Upper lobe of left lung (tissue), 4 donors: ENCODE measurements at regions not wholly inside any gene's neighbourhood (a gene's known extent, or its start where the extent isn't known, plus 50 kb on each side); places are given as distances from the start of the nearest gene placed in this dataset.

Experiments
- POLR2AphosphoS5 ChIP-seq, 2 donors: sonication (generic); formaldehyde crosslinking; IDR thresholded peaks; one replicate each; pipeline ENCODE4 v1.5.1; 2017; ENCODE audit warnings: antibody characterized with exemption in 2 of 2
- TF ChIP-seq, protein P1 (sequence below), 6 experiments: fragments of 450-650 bp in 4 of 6; fragments of 200-600 bp in 2 of 6; sonication (generic) in 2 of 6; IDR thresholded peaks; one replicate each; pipeline ENCODE4 v1.5.1; 2016 to 2019; ENCODE audit warnings: antibody characterized with exemption in 6 of 6

DNA sequence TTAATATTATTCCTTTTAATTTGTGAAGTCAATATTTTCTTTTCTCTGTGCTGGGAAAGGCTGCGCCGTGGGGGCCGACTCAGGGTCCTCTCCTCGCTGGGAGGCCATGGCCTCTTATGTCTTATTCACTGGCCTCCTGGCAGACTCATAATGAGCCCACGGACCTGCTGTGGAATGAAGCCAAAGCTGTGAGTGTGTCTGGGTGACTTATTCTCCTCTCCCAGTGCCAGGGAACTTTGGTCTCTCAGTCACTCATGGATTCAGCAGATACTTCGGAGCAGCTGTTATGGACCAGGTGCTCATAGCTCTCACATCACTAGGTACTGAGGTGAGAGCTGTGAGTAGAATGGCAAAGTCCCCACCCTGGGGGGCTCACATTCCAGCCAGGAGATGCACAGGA is 297.6 kb downstream of the CDH26 start:
- TF ChIP-seq, protein P1, sequence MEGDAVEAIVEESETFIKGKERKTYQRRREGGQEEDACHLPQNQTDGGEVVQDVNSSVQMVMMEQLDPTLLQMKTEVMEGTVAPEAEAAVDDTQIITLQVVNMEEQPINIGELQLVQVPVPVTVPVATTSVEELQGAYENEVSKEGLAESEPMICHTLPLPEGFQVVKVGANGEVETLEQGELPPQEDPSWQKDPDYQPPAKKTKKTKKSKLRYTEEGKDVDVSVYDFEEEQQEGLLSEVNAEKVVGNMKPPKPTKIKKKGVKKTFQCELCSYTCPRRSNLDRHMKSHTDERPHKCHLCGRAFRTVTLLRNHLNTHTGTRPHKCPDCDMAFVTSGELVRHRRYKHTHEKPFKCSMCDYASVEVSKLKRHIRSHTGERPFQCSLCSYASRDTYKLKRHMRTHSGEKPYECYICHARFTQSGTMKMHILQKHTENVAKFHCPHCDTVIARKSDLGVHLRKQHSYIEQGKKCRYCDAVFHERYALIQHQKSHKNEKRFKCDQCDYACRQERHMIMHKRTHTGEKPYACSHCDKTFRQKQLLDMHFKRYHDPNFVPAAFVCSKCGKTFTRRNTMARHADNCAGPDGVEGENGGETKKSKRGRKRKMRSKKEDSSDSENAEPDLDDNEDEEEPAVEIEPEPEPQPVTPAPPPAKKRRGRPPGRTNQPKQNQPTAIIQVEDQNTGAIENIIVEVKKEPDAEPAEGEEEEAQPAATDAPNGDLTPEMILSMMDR (IDR thresholded peaks at IDR 0.05): no peak
- TF ChIP-seq POLR2AphosphoS5 (IDR thresholded peaks at IDR 0.05): no peak
